GM23338 (cell line): ENCODE measurements at regions not wholly inside any gene's neighbourhood (a gene's known extent, or its start where the extent isn't known, plus 50 kb on each side); places are given as distances from the start of the nearest gene placed in this dataset.

ENCODE experiments used
- ATAC-seq: fragments of 200-7000 bp; cut with Tn5 transposase; 3 replicates; pipeline ENCODE4 v1.9.1; 2020
- DNase-seq: peaks from one replicate; pipeline ENCODE4 v3.0.0-alpha.2; 2015; ENCODE audit warnings: low spot score
- H2AFZ ChIP-seq: fragments of 200-600 bp; sonication (generic); 2 replicates; pipeline ENCODE4 v1.8.0; 2016; ENCODE audit warnings: antibody characterized with exemption, mild to moderate bottlenecking, moderate library complexity
- H3F3A ChIP-seq: fragments of 200-600 bp; sonication (generic); replicated peaks from 2 replicates; pipeline ENCODE4 v1.8.0; 2017; ENCODE audit warnings: antibody characterized with exemption, mixed run types, low read depth
- H3K27ac ChIP-seq: fragments of 200-600 bp; sonication (generic); 2 replicates; pipeline ENCODE4 v1.6.1; 2016; ENCODE audit warnings: low read depth
- H3K27me3 ChIP-seq: fragments of 200-600 bp; sonication (generic); 2 replicates; pipeline ENCODE4 v1.8.0; 2016; ENCODE audit warnings: mild to moderate bottlenecking, mixed run types, moderate library complexity; ENCODE audit not compliant: insufficient read depth
- H3K36me3 ChIP-seq: fragments of 200-600 bp; sonication (generic); 2 replicates; pipeline ENCODE4 v1.8.0; 2016; ENCODE audit warnings: mild to moderate bottlenecking; ENCODE audit not compliant: insufficient read depth
- H3K4me1 ChIP-seq: fragments of 200-600 bp; sonication (generic); 2 replicates; pipeline ENCODE4 v1.8.0; 2016; ENCODE audit warnings: mild to moderate bottlenecking, moderate library complexity; ENCODE audit not compliant: insufficient read depth
- H3K4me2 ChIP-seq: fragments of 200-600 bp; sonication (generic); 2 replicates; pipeline ENCODE4 v1.7.1; 2017; ENCODE audit warnings: mixed run types
- H3K4me3 ChIP-seq: fragments of 200-600 bp; sonication (generic); 2 replicates; pipeline ENCODE4 v1.6.1; 2016; ENCODE audit warnings: mixed run types
- H3K79me2 ChIP-seq: fragments of 200-600 bp; sonication (generic); replicated peaks from 2 replicates; pipeline ENCODE4 v1.8.0; 2017; ENCODE audit warnings: mild to moderate bottlenecking; ENCODE audit not compliant: insufficient read depth
- H3K9me2 ChIP-seq: fragments of 200-600 bp; sonication (generic); 2 replicates; pipeline ENCODE4 v1.8.0; 2017; ENCODE audit not compliant: insufficient read depth
- H4K20me1 ChIP-seq: fragments of 200-600 bp; sonication (generic); replicated peaks from 2 replicates; pipeline ENCODE4 v1.8.0; 2017; ENCODE audit warnings: mild to moderate bottlenecking; ENCODE audit not compliant: insufficient read depth
- H3K27ac Mint-ChIP-seq: 2 replicates; pipeline ENCODE4 v1.8.0; 2020; ENCODE audit warnings: inconsistent platforms, mild to moderate bottlenecking, moderate library complexity, mixed read lengths
- H3K27me3 Mint-ChIP-seq: 3 replicates; pipeline ENCODE4 v1.8.0; 2022; ENCODE audit warnings: low read depth, mild to moderate bottlenecking, moderate library complexity, mixed read lengths, inconsistent platforms; ENCODE audit not compliant: insufficient read depth, poor library complexity
- H3K36me3 Mint-ChIP-seq: 3 replicates; pipeline ENCODE4 v1.8.0; 2021; ENCODE audit warnings: low read depth, mild to moderate bottlenecking, inconsistent platforms, moderate library complexity, mixed read lengths
- H3K4me1 Mint-ChIP-seq: 3 replicates; pipeline ENCODE4 v1.8.0; 2020; ENCODE audit warnings: mild to moderate bottlenecking, inconsistent platforms, mixed read lengths
- H3K4me3 Mint-ChIP-seq: 3 replicates; pipeline ENCODE4 v1.8.0; 2021; ENCODE audit warnings: moderate library complexity, mild to moderate bottlenecking, inconsistent platforms, mixed read lengths
- H3K9me3 Mint-ChIP-seq: 3 replicates; pipeline ENCODE4 v1.8.0; 2020; ENCODE audit warnings: moderate library complexity, mild to moderate bottlenecking, inconsistent platforms, mixed read lengths
- CREB1 ChIP-seq: fragments of 250-450 bp; sonication (Bioruptor Pico); IDR thresholded peaks from 2 replicates; pipeline ENCODE4 v1.5.0; 2020; ENCODE audit warnings: low read depth, mild to moderate bottlenecking, moderate library complexity
- EZH2 ChIP-seq: fragments of 200-600 bp; sonication (generic); IDR thresholded peaks from one replicate; pipeline ENCODE4 v1.8.0; 2017; ENCODE audit warnings: antibody characterized with exemption, mild to moderate bottlenecking, low read depth; ENCODE audit not compliant: unreplicated experiment
- EZH2phosphoT487 ChIP-seq: fragments of 200-600 bp; sonication (generic); IDR thresholded peaks from one replicate; pipeline ENCODE4 v1.8.1; 2018; ENCODE audit warnings: antibody characterized with exemption; ENCODE audit not compliant: unreplicated experiment
- JUNB ChIP-seq: IDR thresholded peaks from one replicate; pipeline ENCODE4 v1.6.1; 2016; ENCODE audit warnings: antibody characterized with exemption; ENCODE audit not compliant: unreplicated experiment
- NANOG ChIP-seq: IDR thresholded peaks from 2 replicates; pipeline ENCODE4 v1.6.1; 2016; ENCODE audit warnings: antibody characterized with exemption, borderline replicate concordance
- STAT1 ChIP-seq: IDR thresholded peaks from one replicate; pipeline ENCODE4 v1.6.1; 2016; ENCODE audit warnings: antibody characterized with exemption; ENCODE audit not compliant: unreplicated experiment
- TF ChIP-seq, protein P1 (sequence below), 2 experiments: fragments of 200-600 bp in 1 of 2; sonication (generic) in 1 of 2; conservative IDR thresholded peaks; 2 replicates each; pipeline versions ENCODE4 v1.5.1 to v1.6.1; 2016 to 2017; ENCODE audit warnings: antibody characterized with exemption in 2 of 2, low read depth in 2 of 2, mild to moderate bottlenecking in 2 of 2, moderate library complexity in 1 of 2
- TF ChIP-seq, protein P2 (sequence below): IDR thresholded peaks from one replicate; pipeline ENCODE4 v1.6.1; 2018; ENCODE audit warnings: antibody characterized with exemption; ENCODE audit not compliant: unreplicated experiment
- TF ChIP-seq, protein P3 (sequence below): fragments of 250-450 bp; sonication (Bioruptor Pico); IDR thresholded peaks from 2 replicates; pipeline ENCODE4 v1.5.0; 2020; ENCODE audit warnings: mild to moderate bottlenecking, moderate library complexity

DNA sequence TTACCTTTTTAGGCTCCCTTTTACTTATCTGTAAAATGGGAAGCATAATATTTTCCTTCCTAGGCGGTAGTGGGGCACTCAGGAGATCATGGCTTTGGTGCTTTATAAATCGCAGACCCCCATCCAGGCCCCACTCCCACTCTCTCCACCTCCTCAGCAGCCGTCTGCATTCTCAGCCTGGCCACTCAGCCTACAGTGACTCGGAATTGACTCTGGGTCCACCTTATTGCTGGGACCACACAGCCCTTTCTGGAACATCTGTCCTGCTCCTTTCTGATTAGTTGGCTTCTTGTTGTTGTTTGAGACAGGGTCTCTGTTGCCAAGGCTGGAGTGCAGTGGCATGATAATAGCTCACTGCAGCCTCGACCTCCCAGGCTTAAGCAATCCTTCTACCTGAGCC, 76.5 kb downstream of the RPLP1 start:
- no peaks in the 10 kb centered on the region for H3K79me2 ChIP-seq
- no peak for TF ChIP-seq STAT1
- no peak for TF ChIP-seq EZH2
- TF ChIP-seq, protein P1, sequence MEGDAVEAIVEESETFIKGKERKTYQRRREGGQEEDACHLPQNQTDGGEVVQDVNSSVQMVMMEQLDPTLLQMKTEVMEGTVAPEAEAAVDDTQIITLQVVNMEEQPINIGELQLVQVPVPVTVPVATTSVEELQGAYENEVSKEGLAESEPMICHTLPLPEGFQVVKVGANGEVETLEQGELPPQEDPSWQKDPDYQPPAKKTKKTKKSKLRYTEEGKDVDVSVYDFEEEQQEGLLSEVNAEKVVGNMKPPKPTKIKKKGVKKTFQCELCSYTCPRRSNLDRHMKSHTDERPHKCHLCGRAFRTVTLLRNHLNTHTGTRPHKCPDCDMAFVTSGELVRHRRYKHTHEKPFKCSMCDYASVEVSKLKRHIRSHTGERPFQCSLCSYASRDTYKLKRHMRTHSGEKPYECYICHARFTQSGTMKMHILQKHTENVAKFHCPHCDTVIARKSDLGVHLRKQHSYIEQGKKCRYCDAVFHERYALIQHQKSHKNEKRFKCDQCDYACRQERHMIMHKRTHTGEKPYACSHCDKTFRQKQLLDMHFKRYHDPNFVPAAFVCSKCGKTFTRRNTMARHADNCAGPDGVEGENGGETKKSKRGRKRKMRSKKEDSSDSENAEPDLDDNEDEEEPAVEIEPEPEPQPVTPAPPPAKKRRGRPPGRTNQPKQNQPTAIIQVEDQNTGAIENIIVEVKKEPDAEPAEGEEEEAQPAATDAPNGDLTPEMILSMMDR (conservative IDR thresholded peaks at IDR 0.05; ENCODE audit: low read depth in 2 of 2), result no peak
- no peak for TF ChIP-seq JUNB
- TF ChIP-seq CREB1 (CRISPR knock-in tag), result no peak
- no peak for TF ChIP-seq NANOG
- TF ChIP-seq, protein P2, sequence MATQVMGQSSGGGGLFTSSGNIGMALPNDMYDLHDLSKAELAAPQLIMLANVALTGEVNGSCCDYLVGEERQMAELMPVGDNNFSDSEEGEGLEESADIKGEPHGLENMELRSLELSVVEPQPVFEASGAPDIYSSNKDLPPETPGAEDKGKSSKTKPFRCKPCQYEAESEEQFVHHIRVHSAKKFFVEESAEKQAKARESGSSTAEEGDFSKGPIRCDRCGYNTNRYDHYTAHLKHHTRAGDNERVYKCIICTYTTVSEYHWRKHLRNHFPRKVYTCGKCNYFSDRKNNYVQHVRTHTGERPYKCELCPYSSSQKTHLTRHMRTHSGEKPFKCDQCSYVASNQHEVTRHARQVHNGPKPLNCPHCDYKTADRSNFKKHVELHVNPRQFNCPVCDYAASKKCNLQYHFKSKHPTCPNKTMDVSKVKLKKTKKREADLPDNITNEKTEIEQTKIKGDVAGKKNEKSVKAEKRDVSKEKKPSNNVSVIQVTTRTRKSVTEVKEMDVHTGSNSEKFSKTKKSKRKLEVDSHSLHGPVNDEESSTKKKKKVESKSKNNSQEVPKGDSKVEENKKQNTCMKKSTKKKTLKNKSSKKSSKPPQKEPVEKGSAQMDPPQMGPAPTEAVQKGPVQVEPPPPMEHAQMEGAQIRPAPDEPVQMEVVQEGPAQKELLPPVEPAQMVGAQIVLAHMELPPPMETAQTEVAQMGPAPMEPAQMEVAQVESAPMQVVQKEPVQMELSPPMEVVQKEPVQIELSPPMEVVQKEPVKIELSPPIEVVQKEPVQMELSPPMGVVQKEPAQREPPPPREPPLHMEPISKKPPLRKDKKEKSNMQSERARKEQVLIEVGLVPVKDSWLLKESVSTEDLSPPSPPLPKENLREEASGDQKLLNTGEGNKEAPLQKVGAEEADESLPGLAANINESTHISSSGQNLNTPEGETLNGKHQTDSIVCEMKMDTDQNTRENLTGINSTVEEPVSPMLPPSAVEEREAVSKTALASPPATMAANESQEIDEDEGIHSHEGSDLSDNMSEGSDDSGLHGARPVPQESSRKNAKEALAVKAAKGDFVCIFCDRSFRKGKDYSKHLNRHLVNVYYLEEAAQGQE, result no peak
- no peak for TF ChIP-seq EZH2phosphoT487
- H2AFZ ChIP-seq, result no peak overlapping the region
- Mint-ChIP-seq H3K27me3 (peaks cover 1% of the 10 kb centered on the region), H3K9me3 (no peaks in the 10 kb centered on the region; the same call in 2 of the 3 replicates), H3K4me1 (peaks cover 33% of the 10 kb centered on the region), H3K36me3 (no peaks in the 10 kb centered on the region), H3K27ac (no peak overlapping the region), H3K4me3 (no peak overlapping the region)
- DNase-seq (no peak), ATAC-seq (no peak)
- H3K4me2 ChIP-seq, result no peak overlapping the region
- no peak overlapping the region for H3K4me3 ChIP-seq
- no peak overlapping the region for H3K27ac ChIP-seq
- H3K27me3 ChIP-seq, result no peaks in the 10 kb centered on the region
- peaks cover 17% of the 10 kb centered on the region for H3K4me1 ChIP-seq
- no peaks in the 10 kb centered on the region for H3F3A ChIP-seq
- H3K9me2 ChIP-seq, result no peaks in the 10 kb centered on the region
- H4K20me1 ChIP-seq, result no peaks in the 10 kb centered on the region
- H3K36me3 ChIP-seq, result no peaks in the 10 kb centered on the region

DNA sequence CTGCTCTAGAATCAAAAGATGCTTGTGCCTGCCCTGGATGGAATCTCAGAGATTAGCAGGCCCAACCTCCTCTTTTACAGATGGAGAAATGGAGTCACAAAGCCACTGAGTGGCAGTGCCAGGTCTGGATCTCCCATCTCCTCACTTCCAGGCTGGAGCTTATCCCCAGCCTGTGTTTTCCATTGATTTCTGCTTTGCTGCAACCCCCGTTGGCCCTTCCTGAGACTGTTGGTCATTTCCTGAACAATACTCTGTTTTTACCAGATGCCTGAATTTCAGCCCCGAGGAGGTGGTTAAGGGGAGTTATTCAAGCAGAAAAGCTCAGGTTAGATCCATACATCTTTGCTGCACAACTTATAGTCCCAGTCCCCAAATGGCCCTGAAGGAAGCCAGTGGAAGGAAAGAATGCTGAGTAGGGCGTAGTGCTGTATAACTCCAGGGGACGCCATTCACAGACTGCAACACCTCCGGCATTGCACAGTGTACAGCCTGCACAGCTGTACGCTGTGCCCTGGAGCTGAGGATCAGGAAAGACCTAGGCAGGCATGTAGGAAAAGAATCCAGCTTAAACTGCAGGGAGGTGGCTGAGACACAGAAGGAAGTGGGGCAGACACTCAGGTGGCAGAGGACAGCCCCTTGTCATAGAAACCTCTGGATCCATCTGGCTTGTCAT, 77.5 kb downstream of the RPLP1 start:
- H3K27me3 ChIP-seq, result no peaks in the 10 kb centered on the region
- H3K36me3 Mint-ChIP-seq, result no peaks in the 10 kb centered on the region
- no peak overlapping the region for H3K4me3 ChIP-seq
- no peak overlapping the region for H3K4me3 Mint-ChIP-seq
- H3K27ac ChIP-seq, result no peak overlapping the region
- peaks cover 1% of the 10 kb centered on the region for H3K27me3 Mint-ChIP-seq
- H3F3A ChIP-seq, result no peaks in the 10 kb centered on the region
- DNase-seq, result no peak
- no peaks in the 10 kb centered on the region for H3K36me3 ChIP-seq
- no peak overlapping the region for H2AFZ ChIP-seq
- ATAC-seq, result no peak
- H3K4me2 ChIP-seq, result no peak overlapping the region
- peaks cover 27% of the 10 kb centered on the region for H3K4me1 Mint-ChIP-seq
- no peaks in the 10 kb centered on the region for H3K79me2 ChIP-seq
- no peaks in the 10 kb centered on the region; the same call in 2 of the 3 replicates for H3K9me3 Mint-ChIP-seq
- H3K9me2 ChIP-seq, result no peaks in the 10 kb centered on the region
- H3K27ac Mint-ChIP-seq, result no peak overlapping the region
- H3K4me1 ChIP-seq, result peaks cover 16% of the 10 kb centered on the region
- H4K20me1 ChIP-seq, result no peaks in the 10 kb centered on the region
- TF ChIP-seq EZH2, result no peak
- TF ChIP-seq, protein P3, sequence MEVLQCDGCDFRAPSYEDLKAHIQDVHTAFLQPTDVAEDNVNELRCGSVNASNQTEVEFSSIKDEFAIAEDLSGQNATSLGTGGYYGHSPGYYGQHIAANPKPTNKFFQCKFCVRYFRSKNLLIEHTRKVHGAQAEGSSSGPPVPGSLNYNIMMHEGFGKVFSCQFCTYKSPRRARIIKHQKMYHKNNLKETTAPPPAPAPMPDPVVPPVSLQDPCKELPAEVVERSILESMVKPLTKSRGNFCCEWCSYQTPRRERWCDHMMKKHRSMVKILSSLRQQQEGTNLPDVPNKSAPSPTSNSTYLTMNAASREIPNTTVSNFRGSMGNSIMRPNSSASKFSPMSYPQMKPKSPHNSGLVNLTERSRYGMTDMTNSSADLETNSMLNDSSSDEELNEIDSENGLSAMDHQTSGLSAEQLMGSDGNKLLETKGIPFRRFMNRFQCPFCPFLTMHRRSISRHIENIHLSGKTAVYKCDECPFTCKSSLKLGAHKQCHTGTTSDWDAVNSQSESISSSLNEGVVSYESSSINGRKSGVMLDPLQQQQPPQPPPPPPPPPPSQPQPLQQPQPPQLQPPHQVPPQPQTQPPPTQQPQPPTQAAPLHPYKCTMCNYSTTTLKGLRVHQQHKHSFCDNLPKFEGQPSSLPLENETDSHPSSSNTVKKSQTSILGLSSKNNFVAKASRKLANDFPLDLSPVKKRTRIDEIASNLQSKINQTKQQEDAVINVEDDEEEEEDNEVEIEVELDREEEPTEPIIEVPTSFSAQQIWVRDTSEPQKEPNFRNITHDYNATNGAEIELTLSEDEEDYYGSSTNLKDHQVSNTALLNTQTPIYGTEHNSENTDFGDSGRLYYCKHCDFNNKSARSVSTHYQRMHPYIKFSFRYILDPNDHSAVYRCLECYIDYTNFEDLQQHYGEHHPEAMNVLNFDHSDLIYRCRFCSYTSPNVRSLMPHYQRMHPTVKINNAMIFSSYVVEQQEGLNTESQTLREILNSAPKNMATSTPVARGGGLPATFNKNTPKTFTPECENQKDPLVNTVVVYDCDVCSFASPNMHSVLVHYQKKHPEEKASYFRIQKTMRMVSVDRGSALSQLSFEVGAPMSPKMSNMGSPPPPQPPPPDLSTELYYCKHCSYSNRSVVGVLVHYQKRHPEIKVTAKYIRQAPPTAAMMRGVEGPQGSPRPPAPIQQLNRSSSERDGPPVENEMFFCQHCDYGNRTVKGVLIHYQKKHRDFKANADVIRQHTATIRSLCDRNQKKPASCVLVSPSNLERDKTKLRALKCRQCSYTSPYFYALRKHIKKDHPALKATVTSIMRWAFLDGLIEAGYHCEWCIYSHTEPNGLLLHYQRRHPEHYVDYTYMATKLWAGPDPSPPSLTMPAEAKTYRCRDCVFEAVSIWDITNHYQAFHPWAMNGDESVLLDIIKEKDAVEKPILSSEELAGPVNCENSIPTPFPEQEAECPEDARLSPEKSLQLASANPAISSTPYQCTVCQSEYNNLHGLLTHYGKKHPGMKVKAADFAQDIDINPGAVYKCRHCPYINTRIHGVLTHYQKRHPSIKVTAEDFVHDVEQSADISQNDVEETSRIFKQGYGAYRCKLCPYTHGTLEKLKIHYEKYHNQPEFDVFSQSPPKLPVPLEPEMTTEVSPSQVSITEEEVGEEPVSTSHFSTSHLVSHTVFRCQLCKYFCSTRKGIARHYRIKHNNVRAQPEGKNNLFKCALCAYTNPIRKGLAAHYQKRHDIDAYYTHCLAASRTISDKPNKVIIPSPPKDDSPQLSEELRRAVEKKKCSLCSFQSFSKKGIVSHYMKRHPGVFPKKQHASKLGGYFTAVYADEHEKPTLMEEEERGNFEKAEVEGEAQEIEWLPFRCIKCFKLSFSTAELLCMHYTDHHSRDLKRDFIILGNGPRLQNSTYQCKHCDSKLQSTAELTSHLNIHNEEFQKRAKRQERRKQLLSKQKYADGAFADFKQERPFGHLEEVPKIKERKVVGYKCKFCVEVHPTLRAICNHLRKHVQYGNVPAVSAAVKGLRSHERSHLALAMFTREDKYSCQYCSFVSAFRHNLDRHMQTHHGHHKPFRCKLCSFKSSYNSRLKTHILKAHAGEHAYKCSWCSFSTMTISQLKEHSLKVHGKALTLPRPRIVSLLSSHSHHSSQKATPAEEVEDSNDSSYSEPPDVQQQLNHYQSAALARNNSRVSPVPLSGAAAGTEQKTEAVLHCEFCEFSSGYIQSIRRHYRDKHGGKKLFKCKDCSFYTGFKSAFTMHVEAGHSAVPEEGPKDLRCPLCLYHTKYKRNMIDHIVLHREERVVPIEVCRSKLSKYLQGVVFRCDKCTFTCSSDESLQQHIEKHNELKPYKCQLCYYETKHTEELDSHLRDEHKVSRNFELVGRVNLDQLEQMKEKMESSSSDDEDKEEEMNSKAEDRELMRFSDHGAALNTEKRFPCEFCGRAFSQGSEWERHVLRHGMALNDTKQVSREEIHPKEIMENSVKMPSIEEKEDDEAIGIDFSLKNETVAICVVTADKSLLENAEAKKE (CRISPR knock-in tag), result no peak
